ENCODE measurements at regions not wholly inside any gene's neighbourhood (a gene's known extent, or its start where the extent isn't known, plus 50 kb on each side); places are given as distances from the start of the nearest gene placed in this dataset.

GRCh38 chr9:21564175-21564574, 82.1 kb upstream of the IFNE start:
- Histone ChIP-seq H3K9ac (ENCODE audit: low read depth, low read length) (no peak overlapping the region), H3K4me3 (ENCODE audit: low read length) (no peak overlapping the region), H3K27ac (ENCODE audit: low read depth, low read length) (no peak overlapping the region), H3K36me3 (ENCODE audit: insufficient read depth, low read length) (no peaks in the 10 kb centered on the region), H3K27me3 (ENCODE audit: insufficient read depth, low read length) (peaks cover 21% of the 10 kb centered on the region), H3K4me1 (ENCODE audit: insufficient read depth, low read length) (peaks cover 4% of the 10 kb centered on the region), H3K9me3 (ENCODE audit: insufficient read depth, low read depth, low read length) (no peaks in the 10 kb centered on the region)
- WGBS = no CpG with 5 or more reads among the region's 1 CpG

GRCh38 chr9:21565155-21565554, 83.0 kb upstream of the IFNE start:
- 88% methylated on average over 3 of the region's 3 CpGs for WGBS

GRCh38 chr9:21567926-21568325, 85.8 kb upstream of the IFNE start:
- H3K27me3 ChIP-seq (ENCODE audit: insufficient read depth, low read length) = no peaks in the 10 kb centered on the region
- no peak overlapping the region for H3K4me3 ChIP-seq (ENCODE audit: low read length)
- WGBS = 97% methylated on average over 2 of the region's 2 CpGs
- H3K36me3 ChIP-seq (ENCODE audit: insufficient read depth, low read length) = no peaks in the 10 kb centered on the region
- H3K4me1 ChIP-seq (ENCODE audit: insufficient read depth, low read length) = peaks cover 4% of the 10 kb centered on the region
- no peak overlapping the region for H3K9ac ChIP-seq (ENCODE audit: low read depth, low read length)
- H3K9me3 ChIP-seq (ENCODE audit: insufficient read depth, low read depth, low read length) = no peaks in the 10 kb centered on the region
- no peak overlapping the region for H3K27ac ChIP-seq (ENCODE audit: low read depth, low read length)

More at GRCh38 chr9:21565155-21565554, 83.0 kb upstream of the IFNE start:
- H3K4me3 ChIP-seq (ENCODE audit: low read length) = no peak overlapping the region
- peaks cover 4% of the 10 kb centered on the region for H3K4me1 ChIP-seq (ENCODE audit: insufficient read depth, low read length)
- H3K9me3 ChIP-seq (ENCODE audit: insufficient read depth, low read depth, low read length) = no peaks in the 10 kb centered on the region
- H3K9ac ChIP-seq (ENCODE audit: low read depth, low read length) = no peak overlapping the region
- H3K36me3 ChIP-seq (ENCODE audit: insufficient read depth, low read length) = no peaks in the 10 kb centered on the region
- peaks cover 17% of the 10 kb centered on the region for H3K27me3 ChIP-seq (ENCODE audit: insufficient read depth, low read length)
- no peak overlapping the region for H3K27ac ChIP-seq (ENCODE audit: low read depth, low read length)

- Histone ChIP-seq H3K9me3 (ENCODE audit: insufficient read depth, low read depth, low read length) (no peaks in the 10 kb centered on the region), H3K4me1 (ENCODE audit: insufficient read depth, low read length) (peaks cover 4% of the 10 kb centered on the region), H3K27me3 (ENCODE audit: insufficient read depth, low read length) (no peaks in the 10 kb centered on the region), H3K36me3 (ENCODE audit: insufficient read depth, low read length) (no peaks in the 10 kb centered on the region), H3K27ac (ENCODE audit: low read depth, low read length) (no peak overlapping the region), H3K9ac (ENCODE audit: low read depth, low read length) (no peak overlapping the region), H3K4me3 (ENCODE audit: low read length) (no peak overlapping the region)
- 100% methylated on average over 2 of the region's 3 CpGs for WGBS
Measured at GRCh38 chr9:21568484-21568883, 86.4 kb upstream of the IFNE start.

DNA sequence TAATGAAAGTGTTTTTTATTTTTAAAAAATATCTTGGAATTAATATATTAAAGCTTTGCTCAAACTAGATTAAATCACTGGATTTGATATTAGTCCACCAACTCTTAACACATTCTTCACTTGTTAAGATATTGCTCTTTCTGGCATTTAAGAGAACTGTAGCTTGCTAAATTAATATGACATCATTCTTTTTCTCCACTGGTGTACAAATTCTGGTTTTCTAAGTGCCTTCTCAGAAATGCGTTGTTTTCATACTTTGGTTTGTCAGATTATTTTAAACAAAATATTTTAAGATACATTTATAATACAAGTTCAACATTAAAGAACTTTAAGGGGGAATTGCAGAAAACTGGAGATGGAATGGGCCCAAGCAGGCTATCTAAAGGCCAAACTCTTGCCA, 87.6 kb upstream of the IFNE start:
- Histone ChIP-seq H3K27ac (ENCODE audit: low read depth, low read length) (no peak overlapping the region), H3K36me3 (ENCODE audit: insufficient read depth, low read length) (no peaks in the 10 kb centered on the region), H3K4me3 (ENCODE audit: low read length) (no peak overlapping the region), H3K9me3 (ENCODE audit: insufficient read depth, low read depth, low read length) (no peaks in the 10 kb centered on the region), H3K27me3 (ENCODE audit: insufficient read depth, low read length) (no peaks in the 10 kb centered on the region), H3K9ac (ENCODE audit: low read depth, low read length) (no peak overlapping the region), H3K4me1 (ENCODE audit: insufficient read depth, low read length) (peaks cover 2% of the 10 kb centered on the region)
- no CpG with 5 or more reads among the region's 1 CpG for WGBS

DNA sequence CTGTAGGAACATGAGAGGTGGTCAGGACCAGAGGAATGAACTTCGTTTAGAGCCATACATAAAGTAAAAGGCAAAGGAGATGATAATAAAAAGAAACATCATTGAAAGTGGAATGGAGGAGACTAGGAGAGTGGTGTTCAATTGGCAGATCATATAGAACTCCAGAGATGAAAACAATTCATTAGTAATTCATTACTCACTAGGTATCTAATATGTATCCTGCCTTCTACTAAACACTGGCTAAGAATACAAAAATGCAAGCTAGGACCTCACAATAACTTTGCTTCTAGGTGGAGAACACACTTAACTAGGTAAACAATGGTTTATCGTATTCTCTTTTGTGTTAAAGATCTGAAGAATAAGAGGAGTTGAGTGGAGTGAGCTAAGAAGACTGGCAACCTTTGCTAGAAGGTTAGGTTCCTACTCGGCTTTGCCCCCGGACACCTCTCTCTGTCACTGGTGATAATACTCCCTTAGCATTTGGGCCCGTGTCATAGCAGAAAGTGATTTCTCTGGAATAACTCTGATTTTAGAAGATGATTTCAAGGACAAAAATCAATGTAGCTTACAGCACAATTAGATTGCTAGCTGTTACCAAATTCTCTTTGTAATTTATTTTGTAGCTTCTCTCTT, 88.6 kb upstream of the IFNE start:
- WGBS = 93% methylated on average over 5 of the region's 5 CpGs
- Histone ChIP-seq H3K9ac (ENCODE audit: low read depth, low read length) (no peak overlapping the region), H3K36me3 (ENCODE audit: insufficient read depth, low read length) (no peaks in the 10 kb centered on the region), H3K4me1 (ENCODE audit: insufficient read depth, low read length) (peaks cover 3% of the 10 kb centered on the region), H3K27me3 (ENCODE audit: insufficient read depth, low read length) (no peaks in the 10 kb centered on the region), H3K27ac (ENCODE audit: low read depth, low read length) (no peak overlapping the region), H3K9me3 (ENCODE audit: insufficient read depth, low read depth, low read length) (no peaks in the 10 kb centered on the region), H3K4me3 (ENCODE audit: low read length) (no peak overlapping the region)

DNA sequence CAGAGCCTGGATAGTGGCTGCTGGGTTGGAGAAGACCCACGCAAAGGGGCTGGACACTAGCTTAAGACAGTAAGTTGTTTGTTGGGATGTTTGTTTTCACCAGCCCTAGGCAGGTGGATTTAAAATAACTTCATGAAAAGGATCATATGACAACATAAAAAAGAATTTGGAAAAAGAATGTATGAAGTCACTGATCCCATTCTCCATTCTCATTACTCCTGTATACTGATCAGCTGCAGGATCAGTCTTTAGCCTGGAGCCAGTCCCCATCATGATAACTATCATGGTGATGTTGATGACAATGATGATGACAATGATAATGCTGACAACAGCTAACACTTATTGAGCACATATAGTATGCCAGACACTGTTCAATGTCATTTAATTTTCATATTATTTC, 92.1 kb upstream of the IFNE start:
- peaks cover 16% of the 10 kb centered on the region; the same call in 1 of the 2 replicates for H3K4me1 ChIP-seq (ENCODE audit: insufficient read depth, low read length)
- H3K27me3 ChIP-seq (ENCODE audit: insufficient read depth, low read length) = no peaks in the 10 kb centered on the region
- no peak overlapping the region for H3K4me3 ChIP-seq (ENCODE audit: low read length)
- no peaks in the 10 kb centered on the region for H3K36me3 ChIP-seq (ENCODE audit: insufficient read depth, low read length)
- H3K9ac ChIP-seq (ENCODE audit: low read depth, low read length) = no peak overlapping the region
- H3K9me3 ChIP-seq (ENCODE audit: insufficient read depth, low read depth, low read length) = no peaks in the 10 kb centered on the region
- 96% methylated on average over 1 of the region's 1 CpG for WGBS
- no peak overlapping the region for H3K27ac ChIP-seq (ENCODE audit: low read depth, low read length)

DNA sequence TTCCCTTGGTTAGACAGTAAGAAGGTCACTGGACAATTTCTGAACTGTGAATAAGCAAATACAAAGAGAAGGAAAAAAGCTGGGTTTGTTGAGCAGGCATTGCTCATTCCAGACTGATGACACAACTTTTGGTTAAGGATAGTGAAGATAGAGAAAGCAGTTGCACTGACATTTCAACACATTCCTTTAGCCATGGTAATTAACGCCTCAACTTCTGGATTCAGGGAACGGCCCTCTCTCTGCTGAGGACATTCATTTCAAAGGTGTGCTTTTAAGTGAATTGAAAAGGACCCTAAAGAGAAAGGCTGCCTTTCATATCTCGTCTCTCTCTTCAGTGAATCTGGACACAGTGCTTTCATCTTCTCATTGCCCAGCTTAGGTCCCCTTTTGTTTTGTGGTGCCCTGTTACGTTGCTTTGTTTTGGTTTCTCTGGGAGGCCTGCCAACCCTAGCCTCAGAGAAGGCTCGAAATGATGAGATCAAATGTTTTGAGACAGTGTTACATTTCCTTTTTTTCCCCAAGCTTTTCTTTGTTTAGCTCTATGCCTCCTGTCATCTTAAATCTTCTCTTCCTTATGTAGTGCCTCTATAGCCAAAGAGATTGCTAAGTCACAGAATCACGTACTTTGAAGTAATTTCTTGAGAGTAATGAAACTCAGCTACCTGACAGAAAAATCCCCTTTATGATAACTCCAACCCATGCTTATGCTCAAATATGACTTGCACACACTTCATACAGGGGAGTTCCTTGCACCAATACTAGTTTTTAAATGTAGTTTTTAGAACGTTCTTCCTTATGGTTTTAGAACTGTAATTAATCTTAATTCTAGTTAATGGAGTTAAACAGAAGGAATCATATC, 94.4 kb upstream of the IFNE start:
- H3K9me3 ChIP-seq (ENCODE audit: insufficient read depth, low read depth, low read length) = no peaks in the 10 kb centered on the region
- peak overlapping the region; percentile 54; the same call in 1 of the 2 replicates for H3K9ac ChIP-seq (ENCODE audit: low read depth, low read length)
- peaks cover 16% of the 10 kb centered on the region; the same call in 1 of the 2 replicates for H3K4me1 ChIP-seq (ENCODE audit: insufficient read depth, low read length)
- WGBS = 65% methylated on average over 5 of the region's 7 CpGs
- peak overlapping the region; percentile 28; the same call in 1 of the 2 replicates for H3K27ac ChIP-seq (ENCODE audit: low read depth, low read length)
- no peaks in the 10 kb centered on the region for H3K27me3 ChIP-seq (ENCODE audit: insufficient read depth, low read length)
- no peak overlapping the region for H3K4me3 ChIP-seq (ENCODE audit: low read length)
- H3K36me3 ChIP-seq (ENCODE audit: insufficient read depth, low read length) = no peaks in the 10 kb centered on the region

- H3K36me3 ChIP-seq (ENCODE audit: insufficient read depth, low read length) = no peaks in the 10 kb centered on the region
- WGBS = 94% methylated on average over 4 of the region's 4 CpGs
- peaks cover 16% of the 10 kb centered on the region; the same call in 1 of the 2 replicates for H3K4me1 ChIP-seq (ENCODE audit: insufficient read depth, low read length)
- no peak overlapping the region for H3K9ac ChIP-seq (ENCODE audit: low read depth, low read length)
- no peaks in the 10 kb centered on the region for H3K27me3 ChIP-seq (ENCODE audit: insufficient read depth, low read length)
- no peaks in the 10 kb centered on the region for H3K9me3 ChIP-seq (ENCODE audit: insufficient read depth, low read depth, low read length)
- H3K27ac ChIP-seq (ENCODE audit: low read depth, low read length) = no peak overlapping the region
- no peak overlapping the region for H3K4me3 ChIP-seq (ENCODE audit: low read length)
Measured at GRCh38 chr9:21579247-21579671, 97.1 kb upstream of the IFNE start.

DNA sequence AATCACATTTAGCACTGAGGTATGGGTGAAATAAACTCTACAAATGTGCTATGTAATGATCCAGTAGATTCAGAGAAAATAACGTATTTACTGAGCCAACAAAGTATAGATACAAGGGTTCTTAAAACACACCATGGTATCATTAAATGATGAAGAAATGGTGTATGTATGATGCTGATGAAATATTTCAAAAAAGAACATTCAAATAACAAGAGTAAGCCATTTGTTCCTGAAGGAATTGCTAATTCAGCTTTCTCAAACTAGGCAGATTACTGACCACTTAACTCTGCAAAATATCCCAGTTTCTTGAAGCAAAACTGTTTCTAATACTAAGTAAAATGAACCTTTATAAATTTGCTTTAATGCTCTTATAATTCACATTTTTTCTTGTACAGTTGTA, 97.6 kb upstream of the IFNE start:
- no peaks in the 10 kb centered on the region for H3K36me3 ChIP-seq (ENCODE audit: insufficient read depth, low read length)
- H3K27ac ChIP-seq (ENCODE audit: low read depth, low read length) = no peak overlapping the region
- H3K27me3 ChIP-seq (ENCODE audit: insufficient read depth, low read length) = no peaks in the 10 kb centered on the region
- no peaks in the 10 kb centered on the region for H3K9me3 ChIP-seq (ENCODE audit: insufficient read depth, low read depth, low read length)
- 100% methylated on average over 1 of the region's 1 CpG for WGBS
- no peak overlapping the region for H3K9ac ChIP-seq (ENCODE audit: low read depth, low read length)
- H3K4me1 ChIP-seq (ENCODE audit: insufficient read depth, low read length) = peaks cover 16% of the 10 kb centered on the region; the same call in 1 of the 2 replicates
- H3K4me3 ChIP-seq (ENCODE audit: low read length) = no peak overlapping the region

DNA sequence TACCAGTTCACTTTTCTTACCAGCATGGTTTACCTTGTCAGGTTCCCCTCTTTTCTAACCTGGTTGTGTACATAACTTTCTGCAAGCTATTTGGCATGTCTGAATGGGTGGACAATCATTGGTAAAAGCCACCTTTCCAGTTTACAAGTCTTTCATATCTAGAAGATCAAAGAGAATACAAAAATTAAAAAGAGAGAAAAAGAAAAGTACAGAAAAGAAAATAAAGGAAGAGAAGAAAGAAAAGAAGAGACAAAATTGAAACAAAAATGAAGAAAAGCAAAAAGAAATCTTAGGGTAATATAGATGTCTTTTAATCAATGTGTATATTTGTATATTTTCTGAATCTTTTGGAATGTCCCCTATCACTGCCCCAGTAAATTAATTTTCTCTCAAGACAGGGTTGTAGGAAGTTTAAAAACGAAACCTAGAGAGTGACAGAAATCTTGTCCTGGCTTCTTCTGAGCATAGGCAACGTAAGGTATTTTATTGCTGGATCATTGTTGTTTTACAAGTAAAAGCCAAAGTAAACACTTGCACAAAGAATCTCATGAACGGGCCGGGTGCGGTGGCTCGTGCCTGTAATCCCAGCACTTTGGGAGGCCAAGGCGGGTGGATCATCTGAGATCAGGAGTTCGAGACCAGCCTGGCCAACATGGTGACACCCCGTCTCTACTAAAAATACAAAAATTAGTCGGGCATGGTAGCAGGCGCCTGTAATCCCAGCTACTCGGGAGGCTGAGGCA, 98.7 kb upstream of the IFNE start:
- H3K4me3 ChIP-seq (ENCODE audit: low read length) = no peak overlapping the region
- H3K9me3 ChIP-seq (ENCODE audit: insufficient read depth, low read depth, low read length) = no peaks in the 10 kb centered on the region
- 86% methylated on average over 12 of the region's 12 CpGs for WGBS
- peaks cover 13% of the 10 kb centered on the region; the same call in 1 of the 2 replicates for H3K4me1 ChIP-seq (ENCODE audit: insufficient read depth, low read length)
- no peak overlapping the region for H3K27ac ChIP-seq (ENCODE audit: low read depth, low read length)
- no peak overlapping the region for H3K9ac ChIP-seq (ENCODE audit: low read depth, low read length)
- H3K27me3 ChIP-seq (ENCODE audit: insufficient read depth, low read length) = no peaks in the 10 kb centered on the region
- no peaks in the 10 kb centered on the region for H3K36me3 ChIP-seq (ENCODE audit: insufficient read depth, low read length)

Data from HUES64 (cell line).